DND-41 (cell line): ENCODE measurements at regions not wholly inside any gene's neighbourhood (a gene's known extent, or its start where the extent isn't known, plus 50 kb on each side); places are given as distances from the start of the nearest gene placed in this dataset.

Experiments
- ATAC-seq: fragments of 200-7000 bp; cut with Tn5 transposase; 3 replicates; pipeline ENCODE4 v1.9.1; 2021; ENCODE audit warnings: low read depth; ENCODE audit not compliant: insufficient read depth
- DNase-seq: peaks from one replicate; pipeline ENCODE4 v3.0.0-alpha.2; 2020
- H2AFZ ChIP-seq: 2 replicates; pipeline ENCODE4 v1.6.0; 2012; ENCODE audit warnings: low read depth, low read length
- H3K27ac ChIP-seq: 2 replicates; pipeline ENCODE4 v1.5.1; 2012; ENCODE audit warnings: low read length, inconsistent platforms
- H3K27me3 ChIP-seq: fragments of 200-600 bp; sonication (generic); 2 replicates; pipeline ENCODE4 v1.6.0; 2012; ENCODE audit warnings: low read length, mild to moderate bottlenecking, inconsistent platforms; ENCODE audit not compliant: insufficient read depth, poor library complexity
- H3K36me3 ChIP-seq: 2 replicates; pipeline ENCODE4 v1.5.1; 2012; ENCODE audit warnings: low read length, inconsistent platforms; ENCODE audit not compliant: insufficient read depth
- H3K4me1 ChIP-seq: 2 replicates; pipeline ENCODE4 v1.5.1; 2012; ENCODE audit warnings: mild to moderate bottlenecking, low read length; ENCODE audit not compliant: insufficient read depth
- H3K4me2 ChIP-seq: 2 replicates; pipeline ENCODE4 v1.6.0; 2012; ENCODE audit warnings: mild to moderate bottlenecking, moderate library complexity, low read length, inconsistent platforms; ENCODE audit not compliant: insufficient read depth
- H3K4me3 ChIP-seq, 2 experiments: fragments of 200-600 bp in 1 of 2; shearing (Covaris generic) in 1 of 2; 2 replicates each; pipeline ENCODE4 v1.5.1; 2012 to 2016; ENCODE audit warnings: inconsistent platforms in 2 of 2, low read length in 2 of 2, mild to moderate bottlenecking in 2 of 2, low read depth in 1 of 2, moderate library complexity in 1 of 2
- H3K79me2 ChIP-seq: 2 replicates; pipeline ENCODE4 v1.6.0; 2012; ENCODE audit warnings: low read length, inconsistent platforms; ENCODE audit not compliant: insufficient read depth
- H3K9ac ChIP-seq: 2 replicates; pipeline ENCODE4 v1.6.0; 2012; ENCODE audit warnings: low read depth, mild to moderate bottlenecking, inconsistent platforms, low read length, moderate library complexity
- H3K9me3 ChIP-seq: 2 replicates; pipeline ENCODE4 v1.5.1; 2012; ENCODE audit warnings: low read length, moderate library complexity, mild to moderate bottlenecking, inconsistent platforms; ENCODE audit not compliant: insufficient read depth, severe bottlenecking
- H4K20me1 ChIP-seq: 2 replicates; pipeline ENCODE4 v1.6.0; 2012; ENCODE audit warnings: low read length; ENCODE audit not compliant: insufficient read depth
- EZH2 ChIP-seq: IDR thresholded peaks from 3 replicates; pipeline ENCODE4 v1.6.1; 2012; ENCODE audit warnings: borderline replicate concordance, low read depth, mild to moderate bottlenecking, moderate library complexity, low read length, inconsistent platforms; ENCODE audit not compliant: severe bottlenecking
- TF ChIP-seq, protein P1 (sequence below): IDR thresholded peaks from 2 replicates; pipeline ENCODE4 v1.5.1; 2012; ENCODE audit warnings: borderline replicate concordance, low read length, moderate library complexity, mild to moderate bottlenecking; ENCODE audit not compliant: poor library complexity, severe bottlenecking; ENCODE audit errors: extremely low read depth

DNA sequence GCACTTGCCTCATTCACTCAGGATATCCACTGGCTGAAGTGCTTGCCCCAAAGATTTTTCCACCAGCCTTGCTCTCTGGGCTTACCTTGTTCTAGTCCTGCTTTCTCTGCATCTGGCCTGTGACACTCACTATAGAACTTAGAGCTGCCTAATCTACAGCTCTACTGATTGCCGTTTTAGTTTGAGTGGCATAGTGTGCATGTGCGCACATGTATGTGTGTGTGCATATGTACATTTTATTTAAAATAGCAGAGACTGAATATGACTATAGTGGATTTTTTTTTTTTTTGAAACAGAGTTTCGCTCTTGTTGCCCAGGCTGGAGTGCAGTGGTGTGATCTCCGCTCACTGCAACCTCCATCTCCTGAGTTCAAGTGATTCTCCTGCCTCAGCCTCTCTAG, 92.0 kb upstream of the CCDC190 start:
- DNase-seq (no peak), ATAC-seq (no peak)
- no peaks in the 10 kb centered on the region for H3K36me3 ChIP-seq
- TF ChIP-seq EZH2: no peak
- TF ChIP-seq, protein P1, sequence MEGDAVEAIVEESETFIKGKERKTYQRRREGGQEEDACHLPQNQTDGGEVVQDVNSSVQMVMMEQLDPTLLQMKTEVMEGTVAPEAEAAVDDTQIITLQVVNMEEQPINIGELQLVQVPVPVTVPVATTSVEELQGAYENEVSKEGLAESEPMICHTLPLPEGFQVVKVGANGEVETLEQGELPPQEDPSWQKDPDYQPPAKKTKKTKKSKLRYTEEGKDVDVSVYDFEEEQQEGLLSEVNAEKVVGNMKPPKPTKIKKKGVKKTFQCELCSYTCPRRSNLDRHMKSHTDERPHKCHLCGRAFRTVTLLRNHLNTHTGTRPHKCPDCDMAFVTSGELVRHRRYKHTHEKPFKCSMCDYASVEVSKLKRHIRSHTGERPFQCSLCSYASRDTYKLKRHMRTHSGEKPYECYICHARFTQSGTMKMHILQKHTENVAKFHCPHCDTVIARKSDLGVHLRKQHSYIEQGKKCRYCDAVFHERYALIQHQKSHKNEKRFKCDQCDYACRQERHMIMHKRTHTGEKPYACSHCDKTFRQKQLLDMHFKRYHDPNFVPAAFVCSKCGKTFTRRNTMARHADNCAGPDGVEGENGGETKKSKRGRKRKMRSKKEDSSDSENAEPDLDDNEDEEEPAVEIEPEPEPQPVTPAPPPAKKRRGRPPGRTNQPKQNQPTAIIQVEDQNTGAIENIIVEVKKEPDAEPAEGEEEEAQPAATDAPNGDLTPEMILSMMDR: no peak
- H3K79me2 ChIP-seq: no peaks in the 10 kb centered on the region
- peaks cover 10% of the 10 kb centered on the region for H3K27me3 ChIP-seq
- no peak overlapping the region for H3K27ac ChIP-seq
- H3K4me3 ChIP-seq: no peak overlapping the region
- no peak overlapping the region for H2AFZ ChIP-seq
- no peaks in the 10 kb centered on the region for H3K9me3 ChIP-seq
- H3K9ac ChIP-seq: no peak overlapping the region
- H4K20me1 ChIP-seq: no peaks in the 10 kb centered on the region
- no peak overlapping the region for H3K4me2 ChIP-seq
- no peaks in the 10 kb centered on the region for H3K4me1 ChIP-seq

DNA sequence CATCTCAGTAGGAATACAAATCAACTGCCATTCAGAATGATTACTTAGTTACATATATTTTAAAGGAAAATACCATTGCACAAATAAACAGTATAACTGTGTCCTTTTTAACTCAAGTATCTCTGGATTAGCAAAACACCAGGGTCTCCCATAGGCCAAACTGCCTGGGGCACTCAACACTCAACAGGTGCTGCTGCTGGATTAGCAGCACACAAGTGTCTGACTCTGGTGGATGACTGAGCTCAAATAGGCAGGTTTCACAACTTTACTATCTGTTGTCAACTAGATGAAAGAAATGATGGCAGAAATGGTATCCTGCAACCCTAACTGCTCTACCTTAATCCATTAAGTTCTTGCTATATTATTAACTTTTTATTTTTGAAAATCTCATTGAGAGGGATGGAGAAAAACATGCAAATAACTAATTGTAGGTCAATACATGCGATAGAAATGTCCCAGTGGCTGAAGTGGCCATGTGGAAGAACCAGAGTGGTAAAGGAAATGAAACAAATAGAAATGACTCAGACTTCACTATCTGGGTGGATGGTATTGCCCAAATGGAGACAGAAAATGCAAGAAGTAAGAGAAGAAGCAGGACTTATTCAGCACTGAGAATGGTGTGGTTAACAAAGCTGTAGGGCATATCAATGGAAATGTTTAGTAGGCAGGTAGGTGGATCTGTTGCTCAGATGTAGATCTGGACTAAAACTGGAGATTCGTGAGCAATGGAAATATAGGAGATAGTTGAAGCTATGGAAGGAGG, 90.8 kb upstream of the CCDC190 start:
- H3K27me3 ChIP-seq: peaks cover 15% of the 10 kb centered on the region
- DNase-seq: no peak
- H4K20me1 ChIP-seq: no peaks in the 10 kb centered on the region
- no peak overlapping the region for H3K4me3 ChIP-seq
- H3K79me2 ChIP-seq: no peaks in the 10 kb centered on the region
- H3K4me1 ChIP-seq: no peaks in the 10 kb centered on the region
- no peak for ATAC-seq
- no peaks in the 10 kb centered on the region for H3K36me3 ChIP-seq
- H3K9ac ChIP-seq: no peak overlapping the region
- H3K4me2 ChIP-seq: no peak overlapping the region
- H3K9me3 ChIP-seq: no peaks in the 10 kb centered on the region
- TF ChIP-seq, protein P1: no peak
- no peak for TF ChIP-seq EZH2
- H3K27ac ChIP-seq: no peak overlapping the region
- H2AFZ ChIP-seq: no peak overlapping the region

DNA sequence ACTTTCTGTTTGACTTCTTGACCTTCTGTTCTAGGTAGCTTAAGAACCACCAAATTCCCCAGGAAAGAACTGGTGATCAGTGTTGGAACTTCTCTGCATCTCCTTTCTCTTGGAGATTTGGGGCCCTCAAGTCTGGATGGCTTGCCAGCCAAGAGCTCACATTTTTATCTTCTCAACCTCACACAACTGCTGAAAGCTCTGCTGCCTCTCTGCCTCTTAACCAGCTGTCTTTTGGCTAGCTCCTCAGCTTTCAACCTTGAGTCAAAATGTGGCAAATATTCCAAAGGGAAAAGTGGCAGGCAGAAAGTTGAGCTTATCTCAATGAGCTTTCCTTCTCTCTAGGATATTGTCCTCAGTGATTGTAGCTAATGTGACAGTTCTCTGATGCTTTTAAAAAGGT, 89.2 kb upstream of the CCDC190 start:
- H3K4me3 ChIP-seq: no peak overlapping the region
- no peak overlapping the region for H3K4me2 ChIP-seq
- ATAC-seq: no peak
- no peak for DNase-seq
- H3K79me2 ChIP-seq: no peaks in the 10 kb centered on the region
- H4K20me1 ChIP-seq: no peaks in the 10 kb centered on the region
- H3K9ac ChIP-seq: no peak overlapping the region
- H3K27ac ChIP-seq: no peak overlapping the region
- H3K27me3 ChIP-seq: peaks cover 17% of the 10 kb centered on the region
- TF ChIP-seq, protein P1: no peak
- no peak for TF ChIP-seq EZH2
- H3K36me3 ChIP-seq: no peaks in the 10 kb centered on the region
- no peak overlapping the region for H2AFZ ChIP-seq
- H3K9me3 ChIP-seq: no peaks in the 10 kb centered on the region
- no peaks in the 10 kb centered on the region for H3K4me1 ChIP-seq

DNA sequence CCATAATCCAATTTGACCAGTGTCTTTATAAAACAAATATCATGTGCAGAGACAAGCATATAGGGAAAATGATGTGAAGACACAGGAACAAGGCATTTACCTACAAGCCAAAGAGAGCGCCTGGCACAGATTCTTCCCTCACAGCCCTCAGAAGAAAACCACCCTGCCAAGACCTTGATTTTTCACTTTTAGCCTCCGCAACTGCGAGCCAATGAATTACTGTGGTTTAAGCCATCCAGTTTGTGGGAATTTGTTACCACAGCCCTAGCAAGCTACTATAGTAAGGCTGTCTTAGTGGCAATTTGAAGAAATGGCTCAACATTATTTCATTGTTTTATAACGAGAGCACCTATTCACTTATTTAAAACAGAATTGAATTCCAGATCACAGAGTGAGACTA, 85.7 kb upstream of the CCDC190 start:
- H3K36me3 ChIP-seq: no peaks in the 10 kb centered on the region
- ATAC-seq (no peak), DNase-seq (no peak)
- no peak overlapping the region for H3K4me3 ChIP-seq
- TF ChIP-seq, protein P1: no peak
- no peak for TF ChIP-seq EZH2
- H3K4me2 ChIP-seq: no peak overlapping the region
- no peak overlapping the region for H2AFZ ChIP-seq
- H3K9ac ChIP-seq: no peak overlapping the region
- H3K27ac ChIP-seq: no peak overlapping the region
- no peaks in the 10 kb centered on the region for H3K9me3 ChIP-seq
- H3K4me1 ChIP-seq: no peaks in the 10 kb centered on the region
- no peaks in the 10 kb centered on the region for H3K79me2 ChIP-seq
- no peaks in the 10 kb centered on the region for H4K20me1 ChIP-seq
- H3K27me3 ChIP-seq: peaks cover 25% of the 10 kb centered on the region
